Umbilical cord (tissue), 1 donor: ENCODE measurements at regions not wholly inside any gene's neighbourhood (a gene's known extent, or its start where the extent isn't known, plus 50 kb on each side); places are given as distances from the start of the nearest gene placed in this dataset.
"Not testable (repeated sequence)": the region's sequence is repeated elsewhere in the genome, so short reads cannot be mapped to it uniquely, and the experiment has no call there.

Experiments used
- DNase-seq: peaks from one replicate; pipeline ENCODE4 v3.0.0-alpha.2; 2015; ENCODE audit warnings: low spot score

- not testable (repeated sequence) for DNase-seq
Measured at GRCh38 chr2:94576486-94576885, 294.7 kb upstream of the TEKT4 start.

- not testable (repeated sequence) for DNase-seq
Measured at GRCh38 chr2:94577160-94577559, 294.1 kb upstream of the TEKT4 start.

- DNase-seq = not testable (repeated sequence)
Measured at GRCh38 chr2:94579221-94579620, 292.0 kb upstream of the TEKT4 start.

- DNase-seq = not testable (repeated sequence)
Measured at GRCh38 chr2:94583081-94583723, 288.0 kb upstream of the TEKT4 start.

- not testable (repeated sequence) for DNase-seq
Measured at GRCh38 chr2:94584569-94584968, 286.7 kb upstream of the TEKT4 start.

- not testable (repeated sequence) for DNase-seq
Measured at GRCh38 chr2:94586032-94586982, 284.9 kb upstream of the TEKT4 start.

- not testable (repeated sequence) for DNase-seq
Measured at GRCh38 chr2:94587042-94587441, 284.2 kb upstream of the TEKT4 start.

GRCh38 chr2:94594019-94594836, 277.0 kb upstream of the TEKT4 start:
- not testable (repeated sequence) for DNase-seq

GRCh38 chr2:94595956-94596355, 275.3 kb upstream of the TEKT4 start:
- DNase-seq = not testable (repeated sequence)

GRCh38 chr2:94598075-94598713, 273.0 kb upstream of the TEKT4 start:
- DNase-seq = not testable (repeated sequence)

- not testable (repeated sequence) for DNase-seq
Measured at GRCh38 chr2:94600929-94601328, 270.3 kb upstream of the TEKT4 start.

GRCh38 chr2:94602466-94602865, 268.8 kb upstream of the TEKT4 start:
- no peak for DNase-seq

GRCh38 chr2:94622113-94622618, 249.1 kb upstream of the TEKT4 start:
- DNase-seq = no peak

- DNase-seq = not testable (repeated sequence)
Measured at GRCh38 chr2:94628953-94629352, 242.3 kb upstream of the TEKT4 start.

GRCh38 chr2:94641397-94641796, 229.8 kb upstream of the TEKT4 start:
- not testable (repeated sequence) for DNase-seq

- not testable (repeated sequence) for DNase-seq
Measured at GRCh38 chr2:94652131-94652530, 219.1 kb upstream of the TEKT4 start.

- DNase-seq = peak; percentile 1
Measured at GRCh38 chr2:94669858-94670257, 201.4 kb upstream of the TEKT4 start.

- DNase-seq = not testable (repeated sequence)
Measured at GRCh38 chr2:94694236-94694635, 177.0 kb upstream of the TEKT4 start.

- not testable (repeated sequence) for DNase-seq
Measured at GRCh38 chr2:94708982-94709381, 162.2 kb upstream of the TEKT4 start.

GRCh38 chr2:94725543-94725942, 145.7 kb upstream of the TEKT4 start:
- DNase-seq = no peak

GRCh38 chr2:94735536-94735935, 135.7 kb upstream of the TEKT4 start:
- not testable (repeated sequence) for DNase-seq
